Panc1 (cell line): ENCODE measurements at regions not wholly inside any gene's neighbourhood (a gene's known extent, or its start where the extent isn't known, plus 50 kb on each side); places are given as distances from the start of the nearest gene placed in this dataset.

Source experiments
- ATAC-seq: fragments of 200-7000 bp; cut with Tn5 transposase; 2 replicates; pipeline ENCODE4 v1.9.1; 2020; ENCODE audit warnings: mild to moderate bottlenecking, moderate library complexity
- BruUV-seq: library from RNA; stranded (reverse); fragments of 400-500 nt; replicated peaks from 2 replicates; lab custom pipeline; 2021; lab: Mats Ljungman, UMichigan
- CTCF ChIA-PET: fragments of 300-600 bp; sonication (Branson Sonifier 250); formaldehyde crosslinking; loops from one replicate; lab custom pipeline; 2022; ENCODE audit warnings: antibody characterized with exemption; lab: Charles Lee
- POLR2A ChIA-PET: fragments of 300-600 bp; sonication (Branson Sonifier 250); formaldehyde crosslinking; loops from one replicate; lab custom pipeline; 2022; ENCODE audit warnings: antibody characterized with exemption; lab: Charles Lee
- DNase-seq: peaks from one replicate; pipeline ENCODE4 v3.0.0-alpha.2; 2010; ENCODE audit warnings: low read depth, low spot score
- H3K27ac ChIP-seq: 2 replicates; pipeline ENCODE4 v1.5.1; 2011; ENCODE audit warnings: mild to moderate bottlenecking, low read length, inconsistent platforms
- H3K27me3 ChIP-seq: fragments of 200-500 bp; sonication (Bioruptor generic); 2 replicates; pipeline ENCODE4 v1.6.0; 2014; ENCODE audit warnings: low read length, inconsistent platforms; ENCODE audit not compliant: control insufficient read depth, insufficient read depth
- H3K36me3 ChIP-seq: fragments of 200-500 bp; sonication (Bioruptor generic); 2 replicates; pipeline ENCODE4 v1.5.1; 2014; ENCODE audit warnings: inconsistent platforms, mild to moderate bottlenecking, low read length, moderate library complexity; ENCODE audit not compliant: control insufficient read depth, insufficient read depth
- H3K4me1 ChIP-seq: 2 replicates; pipeline ENCODE4 v1.5.1; 2011; ENCODE audit warnings: inconsistent platforms, mild to moderate bottlenecking, low read length, moderate library complexity; ENCODE audit not compliant: control insufficient read depth, insufficient read depth
- H3K4me3 ChIP-seq, 2 experiments: 2 replicates each; pipeline ENCODE4 v1.5.1; 2011 to 2012; ENCODE audit warnings: low read depth in 2 of 2, low read length in 2 of 2, mild to moderate bottlenecking in 2 of 2, inconsistent platforms in 1 of 2, moderate library complexity in 1 of 2
- H3K9me3 ChIP-seq: fragments of 200-500 bp; sonication (Bioruptor generic); 2 replicates; pipeline ENCODE4 v1.5.1; 2014; ENCODE audit warnings: low read depth, mild to moderate bottlenecking, inconsistent platforms, low read length, moderate library complexity; ENCODE audit not compliant: control insufficient read depth, insufficient read depth
- CTCF ChIP-seq: fragments of 450-650 bp; IDR thresholded peaks from 2 replicates; pipeline ENCODE4 v1.5.1; 2017; ENCODE audit warnings: mild to moderate bottlenecking
- POLR2AphosphoS5 ChIP-seq: IDR thresholded peaks from 2 replicates; pipeline ENCODE4 v1.6.1; 2012; ENCODE audit warnings: mild to moderate bottlenecking, low read depth, low read length, moderate library complexity
- REST ChIP-seq, 2 experiments: IDR thresholded peaks; 2 replicates each; pipeline ENCODE4 v1.6.1; 2011 to 2012; ENCODE audit warnings: low read depth in 2 of 2, control low read depth in 1 of 2, low read length in 1 of 2, mild to moderate bottlenecking in 1 of 2, moderate library complexity in 1 of 2; ENCODE audit not compliant: insufficient read depth in 1 of 2
- SIN3A ChIP-seq: IDR thresholded peaks from 2 replicates; pipeline ENCODE4 v1.6.1; 2012; ENCODE audit warnings: low read depth, mild to moderate bottlenecking, low read length, moderate library complexity, borderline replicate concordance; ENCODE audit not compliant: insufficient read depth
- TCF7L2 ChIP-seq: IDR thresholded peaks from 2 replicates; pipeline ENCODE4 v1.6.1; 2011; ENCODE audit warnings: mild to moderate bottlenecking, low read depth, low read length, inconsistent platforms
- in situ Hi-C: cut with HindIII; loops from 2 replicates; pipeline ENCODE4 v1.10.0; 2016; ENCODE audit warnings: low sequenced_read_pairs, low pct_unique_long_range_greater_than_20kb
- intact Hi-C: fragments of 100-400 bp; cut with micrococcal nuclease; formaldehyde crosslinking; loops from one replicate; pipeline ENCODE4 v1.10.0; 2022; ENCODE audit not compliant: unreplicated experiment

- H3K4me3 ChIP-seq: no peak overlapping the region
- ATAC-seq (no peak), DNase-seq (no peak)
- ChIA-PET POLR2A (no interaction called here), CTCF (no interaction called here)
- TF ChIP-seq POLR2AphosphoS5 (no peak), CTCF (no peak), TCF7L2 (no peak), REST (IDR thresholded peaks at IDR 0.05; ENCODE audit: insufficient read depth in 1 of 2, low read depth in 2 of 2, low read length in 1 of 2) (no peak), SIN3A (no peak)
- no peaks in the 10 kb centered on the region for H3K36me3 ChIP-seq
- H3K27ac ChIP-seq: no peak overlapping the region
- H3K4me1 ChIP-seq: no peaks in the 10 kb centered on the region
- in situ Hi-C loops (no loop called here), intact Hi-C loops (no loop called here)
- no peaks in the 10 kb centered on the region for H3K27me3 ChIP-seq
- no peaks in the 10 kb centered on the region for H3K9me3 ChIP-seq
- BruUV-seq: no TSS peak
Measured at GRCh38 chr1:193631306-193631705, 444.9 kb upstream of the B3GALT2 start.

- no peak for TF ChIP-seq CTCF
- TF ChIP-seq REST (IDR thresholded peaks at IDR 0.05; ENCODE audit: insufficient read depth in 1 of 2, low read depth in 2 of 2, low read length in 1 of 2): no peak
- no peak for TF ChIP-seq POLR2AphosphoS5
- no peak for TF ChIP-seq SIN3A
- TF ChIP-seq TCF7L2: no peak
- Histone ChIP-seq H3K4me1 (no peaks in the 10 kb centered on the region), H3K36me3 (no peaks in the 10 kb centered on the region), H3K27me3 (no peaks in the 10 kb centered on the region), H3K27ac (no peak overlapping the region), H3K9me3 (no peaks in the 10 kb centered on the region), H3K4me3 (no peak overlapping the region)
- ChIA-PET POLR2A (no interaction called here), CTCF (no interaction called here)
- ATAC-seq (no peak), DNase-seq (no peak)
- intact Hi-C loops (no loop called here), in situ Hi-C loops (no loop called here)
- BruUV-seq: no TSS peak
Measured at GRCh38 chr1:193629875-193630274, 443.5 kb upstream of the B3GALT2 start.
